HFFc6 (cell line): ENCODE measurements at regions not wholly inside any gene's neighbourhood (a gene's known extent, or its start where the extent isn't known, plus 50 kb on each side); places are given as distances from the start of the nearest gene placed in this dataset.

Experiments
- DNase-seq: peaks from one replicate; pipeline ENCODE4 v3.0.0-alpha.2; 2018
- H3K27ac Mint-ChIP-seq: 2 replicates; pipeline ENCODE4 v1.8.0; 2020; ENCODE audit warnings: mild to moderate bottlenecking, mixed read lengths
- H3K27me3 Mint-ChIP-seq: 2 replicates; pipeline ENCODE4 v1.8.0; 2021; ENCODE audit warnings: mild to moderate bottlenecking, moderate library complexity, mixed read lengths; ENCODE audit not compliant: insufficient read depth
- H3K36me3 Mint-ChIP-seq: 2 replicates; pipeline ENCODE4 v1.8.0; 2021; ENCODE audit warnings: low read depth, mixed read lengths
- H3K4me1 Mint-ChIP-seq: 2 replicates; pipeline ENCODE4 v1.8.0; 2020; ENCODE audit warnings: low read depth, mixed read lengths
- H3K4me3 Mint-ChIP-seq: 2 replicates; pipeline ENCODE4 v1.8.0; 2020; ENCODE audit warnings: mild to moderate bottlenecking, moderate library complexity, mixed read lengths
- H3K9me3 Mint-ChIP-seq: 2 replicates; pipeline ENCODE4 v1.8.0; 2020; ENCODE audit warnings: mild to moderate bottlenecking, mixed read lengths
- TF ChIP-seq, protein P1 (sequence below): fragments of 200-600 bp; sonication (generic); IDR thresholded peaks from 2 replicates; pipeline ENCODE4 v1.5.0; 2021; ENCODE audit warnings: antibody characterized with exemption, mild to moderate bottlenecking

DNA sequence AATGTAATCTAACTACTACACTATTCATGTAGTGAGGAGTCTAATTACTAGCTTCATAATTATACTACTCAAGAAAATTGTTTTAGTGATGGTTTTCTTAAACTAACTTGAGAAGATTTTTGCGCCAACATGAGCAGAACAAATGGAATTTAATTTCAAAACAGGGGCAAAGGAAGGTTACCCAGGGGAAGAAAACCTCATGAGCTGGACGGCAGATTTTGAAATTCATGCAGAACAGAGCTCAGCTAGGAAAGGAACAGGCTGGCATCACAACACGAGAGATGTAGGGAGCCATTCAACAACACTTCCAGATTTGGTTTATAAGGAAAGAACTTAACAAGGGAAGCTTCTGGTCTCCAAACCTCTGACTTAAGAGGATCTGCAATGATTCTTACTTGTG, 235.3 kb upstream of the PRKCQ start:
- H3K27ac Mint-ChIP-seq, result no peak overlapping the region

DNA sequence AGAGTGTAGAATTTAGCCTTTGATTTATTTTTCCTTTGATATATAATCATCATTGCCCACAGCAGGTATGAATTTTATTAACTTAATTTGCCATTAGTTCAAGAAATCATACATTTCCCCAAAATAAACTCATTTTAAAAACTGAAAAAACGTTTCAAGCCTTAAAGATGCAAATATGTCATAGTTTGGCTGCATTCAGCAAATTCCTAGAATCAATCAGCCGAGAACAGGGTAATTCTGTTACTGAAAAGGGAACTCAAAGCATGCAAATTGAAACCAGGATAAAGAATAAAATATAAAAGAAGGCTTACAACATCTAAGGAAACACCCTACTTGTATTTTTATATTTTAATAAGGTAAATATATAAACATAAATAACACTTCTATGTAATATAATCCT, 233.8 kb upstream of the PRKCQ start:
- no peaks in the 10 kb centered on the region for H3K36me3 Mint-ChIP-seq
- H3K4me3 Mint-ChIP-seq, result no peak overlapping the region
- no peak overlapping the region for H3K27ac Mint-ChIP-seq
- peaks cover 7% of the 10 kb centered on the region for H3K27me3 Mint-ChIP-seq
- no peaks in the 10 kb centered on the region for H3K9me3 Mint-ChIP-seq
- TF ChIP-seq, protein P1, sequence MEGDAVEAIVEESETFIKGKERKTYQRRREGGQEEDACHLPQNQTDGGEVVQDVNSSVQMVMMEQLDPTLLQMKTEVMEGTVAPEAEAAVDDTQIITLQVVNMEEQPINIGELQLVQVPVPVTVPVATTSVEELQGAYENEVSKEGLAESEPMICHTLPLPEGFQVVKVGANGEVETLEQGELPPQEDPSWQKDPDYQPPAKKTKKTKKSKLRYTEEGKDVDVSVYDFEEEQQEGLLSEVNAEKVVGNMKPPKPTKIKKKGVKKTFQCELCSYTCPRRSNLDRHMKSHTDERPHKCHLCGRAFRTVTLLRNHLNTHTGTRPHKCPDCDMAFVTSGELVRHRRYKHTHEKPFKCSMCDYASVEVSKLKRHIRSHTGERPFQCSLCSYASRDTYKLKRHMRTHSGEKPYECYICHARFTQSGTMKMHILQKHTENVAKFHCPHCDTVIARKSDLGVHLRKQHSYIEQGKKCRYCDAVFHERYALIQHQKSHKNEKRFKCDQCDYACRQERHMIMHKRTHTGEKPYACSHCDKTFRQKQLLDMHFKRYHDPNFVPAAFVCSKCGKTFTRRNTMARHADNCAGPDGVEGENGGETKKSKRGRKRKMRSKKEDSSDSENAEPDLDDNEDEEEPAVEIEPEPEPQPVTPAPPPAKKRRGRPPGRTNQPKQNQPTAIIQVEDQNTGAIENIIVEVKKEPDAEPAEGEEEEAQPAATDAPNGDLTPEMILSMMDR, result no peak
- no peak for DNase-seq
- no peaks in the 10 kb centered on the region for H3K4me1 Mint-ChIP-seq

More for the DNA sequence above, 235.3 kb upstream of the PRKCQ start:
- no peak for DNase-seq
- H3K27me3 Mint-ChIP-seq, result peaks cover 9% of the 10 kb centered on the region
- no peaks in the 10 kb centered on the region for H3K36me3 Mint-ChIP-seq
- TF ChIP-seq, protein P1, result no peak
- no peak overlapping the region for H3K4me3 Mint-ChIP-seq
- no peaks in the 10 kb centered on the region for H3K4me1 Mint-ChIP-seq
- no peaks in the 10 kb centered on the region for H3K9me3 Mint-ChIP-seq

DNA sequence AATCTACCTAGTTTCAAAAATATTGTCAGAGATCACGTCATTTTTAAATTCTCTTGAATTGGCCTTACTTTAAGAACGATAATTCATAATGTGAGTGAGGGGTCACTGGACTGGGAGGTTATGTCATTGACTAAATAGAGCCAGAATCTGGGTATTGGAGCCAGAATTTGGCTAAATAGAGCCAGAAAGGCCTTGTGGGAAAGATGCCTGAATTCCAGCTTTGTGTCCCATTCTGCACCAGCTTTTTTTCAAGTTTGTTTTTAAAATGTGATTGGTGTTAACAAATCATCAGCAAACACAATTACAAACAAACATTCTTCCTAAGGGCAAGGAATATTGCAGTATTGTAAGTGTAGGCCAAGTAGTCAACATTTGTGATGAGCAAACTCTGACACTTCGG, 233.2 kb upstream of the PRKCQ start:
- H3K4me1 Mint-ChIP-seq, result no peaks in the 10 kb centered on the region
- H3K4me3 Mint-ChIP-seq, result no peak overlapping the region
- peaks cover 7% of the 10 kb centered on the region for H3K27me3 Mint-ChIP-seq
- no peak for DNase-seq
- no peaks in the 10 kb centered on the region for H3K9me3 Mint-ChIP-seq
- no peaks in the 10 kb centered on the region for H3K36me3 Mint-ChIP-seq
- TF ChIP-seq, protein P1, result no peak
- no peak overlapping the region for H3K27ac Mint-ChIP-seq

DNA sequence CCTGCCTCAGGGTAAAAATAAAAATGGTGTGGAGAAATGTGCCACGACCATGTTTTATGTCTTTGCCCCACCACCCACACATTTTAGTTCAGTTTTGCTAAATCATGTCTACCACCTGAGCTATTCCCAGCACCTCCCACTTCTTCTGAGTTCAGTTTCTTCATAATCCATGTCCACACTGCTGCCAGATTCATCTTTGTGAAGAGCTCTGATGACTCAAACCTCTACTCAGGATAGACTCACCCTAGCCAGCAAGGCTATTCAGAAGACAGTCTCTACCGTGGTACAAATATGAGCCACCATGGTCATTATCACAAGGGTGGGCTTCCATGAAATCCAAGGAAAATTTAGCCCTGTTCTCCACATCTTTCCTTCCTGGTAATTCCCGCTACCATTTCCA, 231.1 kb upstream of the PRKCQ start:
- DNase-seq, result no peak
- Mint-ChIP-seq H3K4me1 (no peaks in the 10 kb centered on the region), H3K36me3 (no peaks in the 10 kb centered on the region), H3K27me3 (peaks cover 7% of the 10 kb centered on the region), H3K27ac (no peak overlapping the region), H3K9me3 (no peaks in the 10 kb centered on the region), H3K4me3 (no peak overlapping the region)
- TF ChIP-seq, protein P1, result no peak

DNA sequence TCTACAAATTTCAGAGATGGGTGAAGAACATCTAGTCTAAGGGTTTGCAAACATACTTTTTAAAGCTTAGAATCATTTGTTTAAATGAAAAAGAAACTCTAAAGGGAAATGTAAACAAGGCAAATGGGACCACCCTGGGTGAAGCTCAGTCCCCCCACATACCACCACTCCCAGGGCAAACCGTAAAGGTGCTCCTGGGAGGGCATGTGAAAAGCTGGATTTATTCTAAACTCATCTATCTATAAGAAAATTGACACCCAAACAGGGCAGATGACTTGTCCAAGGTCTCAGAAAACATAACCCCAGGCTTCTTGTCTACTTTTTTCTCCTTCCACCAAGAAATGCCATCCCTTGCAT, 223.3 kb upstream of the PRKCQ start:
- H3K4me1 Mint-ChIP-seq, result no peaks in the 10 kb centered on the region
- H3K36me3 Mint-ChIP-seq, result no peaks in the 10 kb centered on the region
- H3K27me3 Mint-ChIP-seq, result peaks cover 12% of the 10 kb centered on the region
- DNase-seq, result no peak
- H3K4me3 Mint-ChIP-seq, result no peak overlapping the region
- no peaks in the 10 kb centered on the region for H3K9me3 Mint-ChIP-seq
- no peak overlapping the region for H3K27ac Mint-ChIP-seq
- TF ChIP-seq, protein P1, result no peak

DNA sequence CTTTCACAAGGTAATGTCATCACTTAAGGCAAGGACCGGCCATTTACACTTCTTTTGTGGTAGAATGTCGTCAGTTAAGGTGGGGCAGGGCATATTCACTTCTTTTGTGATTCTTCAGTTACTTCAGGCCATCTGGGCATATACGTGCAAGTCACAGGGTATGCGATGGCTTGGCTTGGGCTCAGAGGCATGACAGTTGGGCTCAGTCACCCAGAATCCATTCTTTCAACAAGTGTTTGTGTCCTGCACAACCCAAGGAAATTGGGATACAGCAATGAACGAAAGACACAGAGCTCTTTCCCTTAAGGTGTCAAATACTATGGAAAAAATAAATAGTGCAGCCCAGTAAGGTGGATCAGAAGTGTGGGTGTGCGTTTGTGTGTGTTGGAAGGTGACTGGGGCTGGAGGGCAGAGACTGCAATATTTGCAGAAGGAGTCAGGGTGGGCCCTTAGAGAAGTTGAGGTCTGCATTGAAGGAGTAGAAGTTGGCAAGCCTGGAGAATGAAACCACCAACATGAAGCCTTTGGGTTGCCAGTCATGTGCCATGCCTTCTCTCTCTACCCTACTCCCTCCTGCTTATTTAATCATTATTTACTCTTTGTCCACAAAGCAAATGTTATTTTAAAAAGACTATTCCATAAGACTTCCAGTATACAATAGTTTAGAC, 222.8 kb upstream of the PRKCQ start:
- no peak overlapping the region for H3K4me3 Mint-ChIP-seq

More for the DNA sequence above, 222.8 kb upstream of the PRKCQ start:
- Mint-ChIP-seq H3K27me3 (peaks cover 13% of the 10 kb centered on the region), H3K36me3 (no peaks in the 10 kb centered on the region), H3K9me3 (no peaks in the 10 kb centered on the region), H3K4me1 (no peaks in the 10 kb centered on the region), H3K27ac (no peak overlapping the region)
- DNase-seq, result no peak
- TF ChIP-seq, protein P1, result no peak
